IPS DF 4.7 (cell line): ENCODE measurements at regions not wholly inside any gene's neighbourhood (a gene's known extent, or its start where the extent isn't known, plus 50 kb on each side); places are given as distances from the start of the nearest gene placed in this dataset.
"Not testable (repeated sequence)": the region's sequence is repeated elsewhere in the genome, so short reads cannot be mapped to it uniquely, and the experiment has no call there.

Experiments
- DNase-seq: peaks from one replicate; pipeline ENCODE4 v3.0.0-alpha.2; 2013; ENCODE audit warnings: low spot score; ENCODE audit errors: extremely low read depth

DNA sequence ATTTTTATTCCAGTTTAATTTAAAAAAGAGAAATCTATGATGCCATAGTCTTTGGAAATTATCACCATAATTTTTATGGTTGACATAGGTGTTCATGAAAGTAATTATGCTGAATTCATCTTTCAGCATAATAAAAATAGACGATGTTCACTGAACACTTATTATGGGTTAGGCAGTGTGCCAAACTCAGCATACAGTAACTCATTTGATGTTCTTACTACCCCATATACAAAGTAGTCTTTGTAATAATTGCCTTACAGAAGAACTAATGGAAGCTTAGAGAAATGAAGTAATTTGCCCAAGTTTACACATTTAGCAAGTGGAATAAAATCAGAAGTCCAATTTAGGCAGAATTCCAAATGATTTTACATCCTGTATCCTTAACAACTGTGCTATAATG lies 852.2 kb upstream of the GOT2 start:
- DNase-seq = no peak

DNA sequence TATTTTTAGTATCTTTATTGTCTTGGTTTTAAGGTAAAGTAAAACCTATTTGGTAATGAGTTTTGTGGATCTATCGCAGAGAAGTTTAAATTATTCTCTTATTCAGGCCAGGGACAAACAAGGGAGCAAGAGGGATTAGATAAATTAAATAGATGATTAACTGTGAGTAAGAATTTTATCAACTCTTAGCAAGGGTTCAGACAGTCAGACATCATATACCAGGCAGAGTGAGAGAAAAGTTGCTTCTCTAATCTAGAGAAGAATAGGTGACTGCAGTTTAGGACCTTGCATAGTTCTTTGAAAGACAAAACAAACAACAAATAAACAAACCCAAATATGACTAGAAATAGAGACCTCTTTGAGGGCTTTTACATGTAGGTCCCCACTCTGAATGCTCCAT lies 840.2 kb upstream of the GOT2 start:
- no peak for DNase-seq

DNA sequence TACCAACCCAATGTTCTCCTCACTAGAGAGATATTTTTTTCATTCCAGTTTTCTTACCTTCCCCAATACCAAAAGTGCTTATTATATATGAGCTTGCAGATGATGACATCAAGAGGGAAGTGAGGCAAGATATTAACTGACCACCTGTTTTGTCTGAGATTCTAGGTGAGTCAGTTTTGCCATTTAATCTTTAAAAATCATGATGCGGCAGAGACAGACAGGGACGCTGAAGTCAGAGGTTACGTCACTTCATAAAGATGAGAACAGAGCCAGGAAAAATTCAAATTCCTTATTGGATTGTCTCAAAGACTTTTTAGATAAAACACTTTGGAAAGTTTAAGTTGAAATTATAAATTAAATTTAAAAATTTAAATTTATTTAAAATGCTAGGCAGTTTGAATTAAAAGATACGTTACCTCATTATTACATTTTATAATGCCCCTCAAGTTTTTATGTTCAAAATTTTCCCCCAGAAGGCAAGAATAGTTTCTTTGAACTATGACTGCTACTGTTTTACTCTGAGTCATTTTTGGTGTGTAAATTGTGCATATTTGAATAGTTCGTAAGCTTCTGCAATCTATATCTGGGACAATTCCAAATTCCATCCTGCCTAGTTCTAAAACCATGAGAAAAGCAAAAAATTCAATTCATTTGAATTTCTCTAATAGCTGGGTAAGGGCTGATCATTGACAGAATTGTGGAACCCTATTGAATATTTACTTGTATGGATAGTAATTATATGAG lies 839.6 kb upstream of the GOT2 start:
- no peak for DNase-seq

DNA sequence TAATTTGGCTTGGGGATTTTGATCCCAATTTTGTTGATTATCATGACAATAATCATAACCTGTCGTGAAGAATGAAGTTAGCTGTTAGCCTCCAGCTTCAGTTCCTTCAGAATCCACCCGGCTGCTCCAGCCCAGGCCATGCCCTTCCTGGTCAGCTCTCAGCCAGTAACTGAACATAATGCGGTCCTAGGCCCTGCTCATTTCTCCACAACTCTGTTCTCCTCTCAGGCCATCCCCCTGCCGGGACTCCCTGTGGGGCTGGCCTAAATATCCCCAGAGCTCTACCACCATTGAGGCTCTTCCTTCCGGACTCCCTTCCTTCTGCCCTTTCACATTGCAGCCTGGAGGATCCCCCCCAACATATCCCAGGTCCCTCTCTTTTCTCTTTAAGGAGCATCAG lies 833.4 kb upstream of the GOT2 start:
- no peak for DNase-seq

DNA sequence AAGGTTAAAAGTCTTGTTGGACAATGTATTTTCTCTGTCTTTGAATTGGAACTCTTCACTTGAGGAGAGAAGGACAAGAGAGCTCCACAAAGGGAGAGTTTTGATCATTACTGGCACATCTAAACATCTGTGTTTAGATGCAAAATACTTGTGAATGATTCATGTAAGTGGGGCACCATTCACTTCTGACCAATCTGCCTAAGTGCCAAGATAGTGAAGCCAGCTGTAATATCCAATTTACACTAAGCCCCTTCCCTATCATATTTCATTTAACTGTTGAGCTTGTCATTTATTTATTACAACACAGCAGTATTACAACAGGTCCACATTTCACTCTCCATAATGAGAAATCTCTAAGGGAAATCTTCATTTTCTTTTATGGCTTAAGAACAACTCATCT lies 832.3 kb upstream of the GOT2 start:
- DNase-seq = no peak

DNA sequence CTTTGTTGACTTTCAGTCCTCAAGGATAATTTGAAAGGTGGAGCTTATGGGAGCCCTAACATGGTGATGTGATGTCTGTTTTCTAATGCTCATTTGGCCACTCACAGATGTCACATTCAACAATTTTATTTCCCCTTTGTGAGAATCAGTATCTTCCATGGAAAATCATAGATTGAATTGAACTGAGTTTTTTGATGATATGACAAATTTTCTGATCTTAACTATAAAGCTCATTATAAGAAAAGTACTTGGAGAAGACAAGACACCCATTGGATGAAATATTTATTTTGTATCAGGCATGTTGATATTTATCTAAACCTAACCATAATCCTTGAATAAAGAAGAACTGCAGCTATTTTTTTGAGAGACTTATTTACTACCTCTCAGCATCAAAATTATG lies 824.6 kb upstream of the GOT2 start:
- DNase-seq = no peak

DNA sequence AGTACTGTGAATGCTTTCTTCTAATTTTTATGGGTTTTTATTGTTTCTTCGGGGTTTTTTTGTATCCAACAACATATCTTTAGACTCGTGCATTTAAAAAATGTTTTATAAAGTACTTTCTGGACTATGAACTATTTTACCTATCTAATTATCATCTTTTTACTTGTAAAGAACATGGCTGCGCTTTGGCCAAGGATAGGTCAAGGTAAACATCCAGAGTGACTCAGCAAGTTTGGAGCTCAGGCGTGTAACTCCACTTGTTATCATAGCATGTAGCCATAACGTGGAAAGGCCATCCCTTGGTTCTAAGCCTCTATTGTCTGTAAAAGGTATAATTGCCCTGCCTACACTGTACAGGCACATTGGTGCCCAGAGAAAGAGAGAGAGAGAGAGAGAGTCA lies 818.0 kb upstream of the GOT2 start:
- DNase-seq = no peak

DNA sequence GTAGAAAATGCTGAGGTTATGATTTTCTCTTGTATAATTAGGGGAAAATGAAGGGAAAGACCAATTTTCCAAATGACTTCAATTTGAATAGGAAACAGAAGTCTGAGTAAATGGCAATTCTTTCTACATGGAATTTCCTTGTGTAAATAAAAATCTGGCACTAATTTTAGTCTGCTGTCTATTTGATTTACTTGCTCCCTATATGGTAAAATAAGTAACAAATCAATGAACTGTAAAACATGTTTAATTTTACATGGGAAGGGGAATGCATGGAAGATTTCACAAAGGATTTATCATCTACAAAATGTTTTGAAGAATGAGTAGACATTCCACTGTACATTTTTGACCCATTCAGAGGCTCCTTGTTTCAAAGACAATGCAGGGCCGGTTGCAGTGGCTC lies 811.6 kb upstream of the GOT2 start:
- no peak for DNase-seq

DNA sequence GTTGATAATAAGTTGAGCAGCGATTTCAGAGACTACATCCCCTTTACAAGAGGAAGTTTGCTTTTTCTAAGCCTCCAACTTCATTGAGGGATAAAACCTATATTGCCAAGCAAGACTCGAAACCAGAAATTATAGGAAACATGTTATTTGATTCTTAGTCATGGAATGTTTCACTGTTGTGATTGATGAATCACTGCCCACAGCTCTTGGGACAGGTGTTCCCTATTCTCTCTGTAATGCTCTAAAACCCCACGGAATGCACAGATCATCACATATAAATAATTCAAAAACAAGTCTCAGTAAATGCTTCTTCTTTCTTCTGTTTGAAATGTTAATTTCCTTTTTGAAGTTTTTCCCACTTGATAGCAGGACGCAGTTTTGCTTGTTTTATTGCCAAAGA lies 809.5 kb upstream of the GOT2 start:
- DNase-seq = no peak

DNA sequence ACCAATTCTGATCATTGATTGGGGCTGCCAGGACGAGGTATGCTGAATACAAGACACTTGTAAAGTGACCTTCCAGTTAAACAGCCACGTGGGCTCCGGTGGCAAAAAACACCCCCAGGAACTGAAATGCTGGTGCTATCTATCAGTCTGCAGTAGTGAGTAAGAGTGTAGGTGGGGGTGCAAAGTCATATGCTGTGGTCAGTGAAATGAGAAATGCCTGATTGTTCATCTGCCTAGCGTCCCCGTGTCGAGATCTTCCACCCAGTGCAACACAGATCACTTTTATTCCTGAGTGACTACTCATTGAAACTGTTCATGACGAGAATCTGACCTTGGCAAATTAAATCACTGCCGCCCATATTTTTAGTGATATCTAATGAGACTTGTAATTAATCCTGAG lies 806.5 kb upstream of the GOT2 start:
- DNase-seq = no peak

DNA sequence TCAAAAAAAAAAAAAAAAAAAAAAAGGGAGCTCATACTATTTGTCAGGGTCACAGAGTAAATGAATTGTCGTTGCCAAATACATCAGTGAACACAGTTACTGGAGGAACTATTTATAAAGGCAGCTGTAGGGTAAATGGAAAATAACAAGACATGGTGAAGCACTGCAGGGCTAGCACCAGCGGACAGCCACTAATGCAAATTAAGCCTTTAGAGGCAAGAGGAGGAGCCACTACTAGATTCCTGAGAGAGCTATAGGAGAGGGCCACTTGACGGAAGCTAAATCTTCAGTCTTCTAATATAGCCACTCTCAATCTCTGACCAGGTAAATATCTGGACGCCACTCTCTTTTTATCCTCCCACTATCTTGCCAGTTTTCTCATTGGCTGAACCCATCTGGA lies 801.2 kb upstream of the GOT2 start:
- DNase-seq = no peak

DNA sequence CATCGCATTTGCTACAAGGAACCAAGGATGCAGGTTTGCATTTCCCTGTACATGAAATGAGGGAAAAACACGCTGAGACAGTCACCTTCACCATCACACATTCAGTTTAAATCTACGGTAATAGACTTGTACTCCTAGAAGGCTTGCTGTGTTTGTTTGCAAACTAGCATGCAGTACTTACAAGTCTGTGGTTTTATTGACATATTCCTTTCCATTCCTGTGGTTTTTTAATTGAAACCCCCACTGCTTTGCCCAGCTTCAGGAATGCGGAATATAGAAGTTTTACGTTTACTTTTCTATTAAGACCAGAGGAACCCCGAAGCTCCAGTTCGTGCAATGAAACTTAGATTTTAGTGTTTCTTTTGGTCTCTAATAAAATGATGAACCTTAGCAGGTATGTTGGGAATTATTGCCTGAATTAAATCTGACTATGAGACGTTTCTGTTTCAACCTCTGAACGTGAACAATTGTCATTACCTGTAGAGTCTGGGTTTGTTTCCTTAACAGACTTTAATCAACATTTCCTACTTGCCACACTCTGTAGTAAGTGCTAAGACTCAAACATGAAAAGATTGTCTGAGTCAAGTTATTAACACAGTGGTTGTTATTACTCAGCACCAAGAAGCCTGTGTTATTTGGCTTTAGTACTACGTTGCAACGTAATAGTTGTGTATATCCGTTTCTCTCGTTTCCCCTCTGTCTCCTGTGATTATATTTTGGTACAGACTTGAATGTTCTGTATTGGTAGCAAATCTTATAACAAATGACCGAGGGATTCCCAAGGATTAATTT lies 793.3 kb upstream of the GOT2 start:
- no peak for DNase-seq

DNA sequence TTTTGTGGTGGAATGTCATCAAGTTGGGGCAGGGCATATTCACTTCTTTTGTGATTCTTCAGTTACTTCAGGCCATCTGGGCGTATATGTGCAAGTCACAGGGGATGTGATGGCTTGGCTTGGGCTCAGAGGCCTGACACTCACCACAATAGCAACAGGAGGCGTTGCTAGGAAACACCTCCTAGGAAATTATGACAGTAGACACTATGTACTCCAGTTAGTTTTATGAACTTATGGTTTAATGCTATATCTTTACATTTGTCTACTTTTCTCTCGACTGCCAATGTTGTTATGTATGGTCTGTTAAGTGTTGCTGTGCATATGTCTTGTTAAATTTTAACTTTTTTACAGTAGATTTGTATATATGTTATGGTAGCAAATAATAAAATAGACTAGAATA lies 788.7 kb upstream of the GOT2 start:
- no peak for DNase-seq

DNA sequence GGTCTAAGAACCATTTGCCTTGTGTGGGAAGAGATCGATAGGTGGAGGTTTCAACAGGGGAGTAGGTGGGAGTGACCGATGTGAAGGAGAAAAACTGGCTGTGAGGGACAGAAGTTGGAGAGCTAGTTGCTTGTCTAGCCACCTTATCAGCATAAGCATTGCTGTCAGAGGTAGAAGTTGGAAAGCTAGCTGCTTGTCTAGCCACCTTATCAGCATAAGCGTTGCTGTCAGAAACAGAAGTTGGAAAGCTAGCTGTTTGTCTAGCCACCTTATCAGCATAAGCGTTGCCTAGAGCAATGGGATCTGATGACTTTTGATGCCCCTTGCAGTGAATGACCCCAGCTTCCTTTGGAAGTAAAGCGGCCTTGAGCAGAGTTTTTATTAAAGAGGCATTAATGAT lies 784.6 kb upstream of the GOT2 start:
- not testable (repeated sequence) for DNase-seq

DNA sequence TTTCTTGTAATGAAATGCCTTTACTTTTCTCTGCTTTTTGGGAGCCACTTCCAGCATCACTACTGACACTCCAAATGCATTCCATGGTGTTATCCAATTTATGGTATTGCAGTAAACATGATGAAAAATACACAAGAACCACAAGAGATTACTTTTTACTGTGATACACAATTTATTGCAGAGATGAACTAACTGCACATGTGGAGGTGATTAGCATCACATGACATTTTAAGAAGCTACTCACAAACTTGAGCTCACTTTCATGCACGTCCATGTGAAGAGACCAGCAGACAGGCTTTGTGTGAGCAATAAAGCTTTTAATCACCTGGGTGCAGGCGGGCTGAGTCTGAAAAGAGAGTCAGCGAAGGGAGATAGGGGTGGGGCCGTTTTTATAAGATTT lies 780.5 kb upstream of the GOT2 start:
- no peak for DNase-seq

DNA sequence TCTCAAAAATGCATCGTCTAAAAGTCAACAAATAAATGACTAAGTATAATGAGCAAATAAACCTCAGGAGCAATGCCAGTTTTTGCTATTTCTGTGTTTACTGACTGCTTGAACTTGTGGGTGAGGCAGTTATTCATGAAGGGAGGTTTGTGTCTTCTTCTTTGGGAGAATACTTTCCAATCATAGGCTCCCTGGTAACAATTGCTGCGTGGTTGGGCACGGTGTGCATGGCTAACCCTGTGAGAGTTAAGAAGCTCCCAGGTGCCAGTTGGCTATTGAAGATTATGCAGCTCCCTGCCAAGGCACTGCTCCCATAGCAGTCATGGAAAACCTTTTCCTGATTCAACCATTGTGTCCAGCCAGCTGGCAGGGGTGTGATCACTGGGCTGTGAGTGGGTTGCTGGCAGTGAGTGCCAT lies 775.9 kb upstream of the GOT2 start:
- DNase-seq = no peak

DNA sequence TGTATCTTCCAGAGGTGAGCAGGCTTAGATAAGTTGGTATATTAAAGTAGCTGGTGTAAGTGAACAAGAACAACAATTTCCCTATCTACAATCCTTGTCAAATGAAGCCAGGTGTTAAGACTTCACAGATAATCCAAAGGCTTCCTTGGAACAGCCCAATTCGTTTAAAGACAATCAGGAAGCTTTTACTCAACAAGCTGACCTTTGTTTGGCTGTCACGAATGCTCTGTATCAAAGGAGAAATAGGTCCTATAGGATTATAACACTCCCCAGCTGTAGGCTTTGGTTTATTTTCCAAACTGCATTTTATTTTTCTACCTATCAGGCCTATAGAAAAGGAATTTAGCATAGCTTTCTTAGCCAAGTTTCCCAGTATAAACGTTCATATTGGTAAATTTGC lies 766.5 kb upstream of the GOT2 start:
- no peak for DNase-seq

DNA sequence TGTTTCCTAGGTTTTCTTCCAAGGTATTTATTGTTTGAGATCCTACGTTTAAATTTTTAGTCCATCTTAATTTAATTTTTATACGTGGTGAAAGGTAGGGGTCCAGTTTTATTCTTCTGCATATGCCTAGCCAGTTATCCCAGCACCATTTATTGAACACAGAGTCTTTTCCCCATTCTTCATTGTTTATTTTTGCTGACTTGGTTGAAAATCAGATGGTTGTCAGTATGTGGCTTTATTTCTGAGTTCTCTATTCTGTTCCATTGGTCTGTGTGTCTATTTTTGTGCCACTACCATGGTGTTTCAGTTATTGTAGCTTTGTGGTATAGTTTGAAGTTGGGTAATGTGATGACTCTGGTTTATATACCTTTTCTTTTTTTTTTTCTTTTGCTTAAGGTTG lies 753.0 kb upstream of the GOT2 start:
- DNase-seq = no peak

DNA sequence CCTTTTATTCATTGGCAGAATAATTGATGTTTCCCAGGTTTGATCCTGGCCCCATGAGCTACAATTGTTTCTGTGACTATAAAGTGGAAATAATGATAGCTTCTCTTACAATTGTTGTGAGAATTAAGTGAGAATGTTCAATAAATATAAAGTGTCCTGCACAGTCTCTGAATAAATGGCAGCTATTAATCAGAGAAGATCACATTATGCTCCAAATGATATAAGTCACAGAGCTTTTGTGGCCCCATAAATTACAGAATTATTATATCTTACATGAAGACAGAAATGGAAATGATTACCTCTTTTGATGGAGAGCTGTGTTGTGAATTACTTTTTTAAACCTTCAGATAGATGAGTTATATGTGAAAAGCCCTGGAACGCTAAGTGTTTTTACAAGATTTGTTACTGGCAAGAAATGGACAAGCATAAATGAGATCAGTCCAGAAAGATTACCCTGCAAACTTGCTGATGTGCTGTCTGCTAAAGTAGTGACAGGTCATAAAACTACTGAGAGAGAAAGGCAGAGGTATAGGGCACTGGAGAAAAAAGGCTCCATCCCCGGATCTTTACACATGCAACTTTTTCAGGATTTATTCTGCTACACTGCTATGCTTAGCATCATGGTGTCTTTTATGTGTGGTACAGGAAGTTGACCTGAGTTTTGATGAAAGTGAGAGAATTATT lies 750.9 kb upstream of the GOT2 start:
- no peak for DNase-seq

DNA sequence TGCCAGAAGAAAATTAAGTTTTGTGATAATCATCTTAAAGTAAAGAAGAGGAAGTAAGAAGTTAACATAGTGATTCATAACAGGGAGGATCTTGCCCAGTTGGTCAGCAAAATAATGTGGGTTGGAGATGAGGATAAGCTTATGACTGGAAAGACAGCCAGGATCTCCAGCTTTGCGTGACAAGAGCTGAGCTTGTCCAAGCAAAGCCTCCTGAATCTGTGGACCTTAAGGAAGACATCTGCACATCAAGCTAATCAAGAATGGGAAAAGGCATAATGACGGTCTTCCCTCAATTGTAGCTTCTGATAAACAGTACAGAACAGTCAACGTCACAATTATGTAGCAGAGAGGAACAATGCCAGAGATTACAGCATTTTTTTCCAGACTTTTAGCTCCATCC lies 744.7 kb upstream of the GOT2 start:
- no peak for DNase-seq

DNA sequence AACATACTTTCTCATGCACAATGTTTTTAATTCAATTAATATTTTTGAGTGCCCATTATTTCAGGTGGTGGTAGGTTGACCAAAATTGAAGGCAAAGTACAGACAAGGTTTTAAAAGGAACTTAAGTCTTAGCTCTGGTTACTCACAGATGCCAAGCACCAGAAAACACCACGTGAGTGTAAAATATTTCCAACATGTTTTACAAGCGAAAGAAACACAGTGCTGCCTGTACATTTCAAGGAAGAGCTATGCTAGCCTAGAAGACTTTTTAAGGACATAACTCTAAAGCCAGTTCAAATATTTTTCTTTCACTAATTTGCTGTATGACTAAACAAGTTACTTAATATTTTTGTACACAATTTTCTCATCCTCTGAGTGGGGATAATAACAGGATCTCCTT lies 736.4 kb upstream of the GOT2 start:
- no peak for DNase-seq

DNA sequence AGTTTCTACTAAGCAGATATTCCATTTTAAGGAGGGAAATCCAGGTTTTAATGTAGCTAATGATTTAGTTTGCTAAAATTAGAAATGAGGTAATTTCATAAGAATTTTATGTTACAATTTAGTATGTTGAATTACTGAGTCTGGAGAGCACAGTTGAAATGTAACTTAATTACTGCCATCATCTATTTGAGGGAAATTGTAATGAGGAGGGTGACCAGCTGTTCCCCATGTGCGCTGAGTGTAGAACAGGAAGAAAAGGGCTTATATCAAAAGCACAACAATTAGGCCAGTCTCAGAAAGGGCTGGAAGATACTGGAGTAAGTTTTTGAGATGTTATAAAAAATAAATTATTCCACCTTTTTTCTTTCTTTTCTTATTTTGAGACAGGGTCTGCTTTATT lies 735.1 kb upstream of the GOT2 start:
- no peak for DNase-seq

DNA sequence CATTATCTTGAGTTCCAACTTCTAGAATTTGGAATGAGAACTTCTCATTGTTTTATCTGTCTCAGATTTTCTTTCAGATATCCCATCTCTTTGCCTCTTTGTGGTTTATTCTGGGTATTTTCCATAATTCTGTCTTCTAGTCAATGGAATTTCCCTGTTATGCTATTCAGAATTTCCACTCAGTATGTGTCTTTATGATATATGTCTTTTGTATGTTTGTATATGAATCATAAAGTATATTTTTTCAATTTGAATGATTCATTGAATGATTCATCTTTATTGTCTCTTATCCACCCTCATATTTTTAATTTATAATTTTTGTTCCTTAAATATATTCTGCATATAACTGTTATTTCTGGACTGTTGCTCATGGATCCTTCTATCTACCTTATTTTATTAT lies 729.7 kb upstream of the GOT2 start:
- DNase-seq = no peak
